GM21723 (cell line): ENCODE measurements at regions not wholly inside any gene's neighbourhood (a gene's known extent, or its start where the extent isn't known, plus 50 kb on each side); places are given as distances from the start of the nearest gene placed in this dataset.
"Not testable (repeated sequence)": the region's sequence is repeated elsewhere in the genome, so short reads cannot be mapped to it uniquely, and the experiment has no call there.

Experiments
- ATAC-seq: cut with Tn5 transposase; IDR thresholded peaks from one replicate; pipeline ENCODE4 v1.9.1; 2021; ENCODE audit warnings: mild to moderate bottlenecking, moderate library complexity; ENCODE audit not compliant: unreplicated experiment

DNA sequence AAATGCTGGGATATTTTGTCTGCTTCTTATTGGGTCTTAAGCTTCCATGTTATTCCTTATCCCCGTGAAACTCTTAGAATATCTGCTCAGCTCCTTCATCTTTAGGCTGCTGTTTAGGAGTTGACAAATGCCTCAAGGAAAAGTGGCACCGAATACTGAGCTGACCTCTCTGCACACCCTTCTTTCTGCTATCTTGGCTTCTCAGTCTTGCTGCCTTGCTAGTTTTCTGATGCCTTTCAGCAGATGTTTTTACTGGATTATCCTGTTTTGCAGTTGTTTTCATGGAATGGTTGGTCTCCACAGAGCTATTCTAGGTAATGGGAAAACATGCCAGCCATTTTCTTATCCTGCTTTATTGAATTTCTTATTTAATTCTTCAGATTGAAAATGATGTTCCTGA lies 86.3 kb downstream of the GYPE start:
- no peak for ATAC-seq

DNA sequence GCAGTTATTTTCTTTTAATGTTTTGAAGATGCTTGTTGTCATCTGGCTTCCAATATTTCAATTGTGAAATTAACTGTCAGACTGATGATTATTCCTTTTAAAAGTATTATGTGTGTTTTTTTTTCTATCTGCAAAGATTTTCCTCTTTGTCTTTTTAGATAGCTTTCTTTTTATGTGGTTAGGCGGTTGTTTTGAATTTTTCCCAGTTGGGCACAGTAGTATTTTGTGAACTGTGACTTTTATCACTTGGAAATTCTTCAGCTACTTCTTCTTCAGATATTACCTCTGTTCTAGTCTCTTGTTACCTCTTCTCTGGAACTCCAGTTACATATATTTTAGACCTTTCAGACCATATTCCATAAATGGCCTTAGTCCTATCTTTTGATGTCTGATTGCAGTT lies 87.5 kb downstream of the GYPE start:
- ATAC-seq = not testable (repeated sequence)

DNA sequence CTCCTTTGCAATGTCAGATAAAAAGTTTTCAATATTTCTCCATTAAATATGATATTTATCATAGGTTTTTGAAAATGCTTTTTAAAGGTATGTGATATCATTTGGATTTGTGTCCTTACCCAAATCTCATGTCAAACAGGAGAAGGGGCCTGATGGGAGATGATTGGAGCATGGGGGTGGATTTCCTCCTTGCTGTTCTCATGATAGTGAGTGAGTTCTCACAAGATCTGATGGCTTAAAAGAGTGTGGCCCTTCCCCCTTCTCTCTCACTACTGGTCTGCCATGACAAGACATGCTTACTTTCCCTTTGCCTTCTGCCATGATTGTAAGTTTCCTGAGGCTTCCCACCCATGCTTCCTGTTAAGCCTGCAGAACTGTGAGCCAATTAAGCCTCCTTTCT lies 90.0 kb downstream of the GYPE start:
- not testable (repeated sequence) for ATAC-seq

DNA sequence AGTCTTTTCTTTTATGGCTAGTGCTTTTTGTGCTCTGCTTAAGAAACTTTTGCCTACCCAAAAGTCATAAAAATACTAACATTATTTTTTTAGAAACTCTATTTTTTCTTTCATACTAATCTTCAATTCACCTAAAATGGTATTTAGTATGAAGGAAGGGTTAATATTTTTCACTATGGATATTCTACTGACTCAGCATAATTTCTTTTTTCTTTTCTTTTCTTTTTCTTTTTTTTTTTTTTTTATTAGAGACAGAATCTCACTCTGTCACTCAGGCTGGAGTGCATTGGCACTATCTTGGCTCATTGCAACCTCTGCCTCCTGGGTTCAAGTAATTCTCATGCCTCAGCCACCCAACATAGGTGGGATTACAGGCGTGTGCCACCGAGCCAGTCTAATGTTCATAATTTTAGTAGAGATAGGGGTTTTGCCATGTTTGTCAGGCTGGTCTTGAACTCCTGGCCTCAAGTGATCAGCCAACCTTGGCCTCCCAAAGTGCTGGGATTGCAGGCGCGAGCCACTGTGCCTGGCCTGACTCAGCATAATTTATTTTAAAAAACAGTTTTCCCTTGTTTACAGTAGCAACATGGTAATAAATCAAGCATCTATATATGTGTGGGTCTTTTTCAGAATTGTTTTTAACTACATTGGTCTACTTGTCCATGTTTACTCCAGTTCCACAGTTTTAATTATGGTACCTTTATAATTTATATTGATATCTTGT lies 91.8 kb downstream of the GYPE start:
- ATAC-seq = not testable (repeated sequence)

DNA sequence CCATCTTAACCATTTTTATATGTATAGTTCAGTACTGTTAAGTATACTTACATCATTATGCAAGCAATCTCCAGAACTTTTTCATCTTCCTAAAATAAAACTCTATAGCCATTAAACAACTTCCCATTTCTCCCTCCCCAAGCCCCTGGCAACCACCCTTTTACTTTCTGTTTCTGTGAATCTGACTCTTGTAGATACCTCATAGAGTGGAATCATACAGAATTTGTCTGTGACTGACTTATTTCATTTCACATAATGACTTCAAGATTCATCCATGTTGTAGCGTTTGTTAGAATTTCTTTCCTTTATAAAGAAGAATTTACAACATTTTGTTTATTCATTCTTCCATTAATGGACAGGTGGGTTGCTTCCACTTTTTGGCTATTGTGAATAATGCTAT lies 91.2 kb upstream of the FREM3 start:
- ATAC-seq = not testable (repeated sequence)

DNA sequence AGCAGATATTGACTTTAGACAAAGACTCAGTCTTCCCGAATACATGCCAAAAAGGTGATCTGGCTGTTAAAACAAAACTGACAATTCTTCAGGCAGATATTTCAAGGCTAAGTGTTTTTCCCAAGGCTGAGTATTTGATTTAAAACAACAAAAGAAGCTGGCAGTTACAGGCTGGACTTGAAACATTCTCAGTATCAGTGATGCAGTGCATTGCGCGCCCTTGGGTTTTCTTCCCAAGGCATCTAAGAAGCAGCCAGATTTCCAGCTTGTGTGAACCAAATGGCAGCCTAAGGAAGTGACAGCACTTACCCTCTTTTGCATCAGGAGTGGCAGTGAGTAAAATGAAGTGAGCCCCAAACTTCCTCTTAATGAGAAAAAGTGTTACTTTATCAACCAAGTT lies 90.0 kb upstream of the FREM3 start:
- ATAC-seq = not testable (repeated sequence)

DNA sequence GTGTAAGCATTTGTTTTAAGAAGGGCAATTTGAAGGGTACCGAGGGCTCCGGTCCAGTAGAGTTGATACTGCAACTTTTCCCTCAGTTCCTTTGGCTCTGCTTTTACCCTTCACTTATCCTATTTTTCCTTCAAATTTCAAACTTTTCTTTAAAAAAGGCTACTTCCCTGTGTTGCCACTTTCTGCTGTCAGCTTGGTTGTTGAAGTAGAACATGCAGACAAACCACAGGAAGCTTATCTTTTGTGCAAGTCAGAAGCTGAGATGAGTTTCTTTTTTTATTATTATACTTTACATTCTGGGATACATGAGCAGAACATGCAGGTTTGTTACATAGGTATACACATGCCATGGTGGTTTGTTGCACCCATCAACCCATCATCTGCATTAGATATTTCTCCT lies 89.1 kb upstream of the FREM3 start:
- not testable (repeated sequence) for ATAC-seq

DNA sequence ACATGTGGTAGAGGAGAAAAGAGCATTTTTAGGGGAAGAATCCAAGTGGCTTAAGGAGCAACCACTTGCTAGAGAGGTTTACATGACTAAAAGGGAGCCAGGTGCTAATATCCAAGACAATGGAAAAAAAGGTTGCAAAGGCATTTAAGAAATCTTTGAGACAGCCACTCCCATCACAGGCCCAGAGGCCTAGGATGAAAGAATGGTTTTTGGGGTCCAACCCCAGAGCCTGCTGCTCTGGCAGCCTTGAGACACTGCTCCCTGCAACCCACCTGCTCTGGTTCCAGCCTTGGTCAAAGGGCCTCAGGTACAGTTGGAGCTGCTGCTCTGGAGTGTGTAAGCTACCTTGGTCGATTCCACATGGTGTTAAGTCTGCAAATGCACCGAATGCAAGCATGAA lies 84.1 kb upstream of the FREM3 start:
- ATAC-seq = no peak

DNA sequence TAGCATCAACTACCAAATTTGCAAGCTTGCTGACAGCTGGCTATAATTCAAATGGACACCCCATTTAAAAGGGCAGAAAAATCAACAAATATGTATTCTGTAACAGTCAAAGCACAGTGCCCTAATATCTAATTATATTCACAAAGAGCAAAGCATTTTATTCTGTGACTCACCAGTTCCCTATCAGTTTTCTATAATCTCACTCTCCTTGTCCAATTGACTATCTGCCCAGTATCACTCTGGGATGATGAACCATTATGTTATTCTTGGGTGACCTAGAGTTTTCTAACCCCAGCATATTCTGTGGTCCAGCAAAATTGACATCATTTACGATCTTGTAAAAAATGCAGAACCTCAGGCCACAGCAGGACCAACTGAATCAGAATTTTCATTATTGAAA lies 82.0 kb upstream of the FREM3 start:
- ATAC-seq = no peak

DNA sequence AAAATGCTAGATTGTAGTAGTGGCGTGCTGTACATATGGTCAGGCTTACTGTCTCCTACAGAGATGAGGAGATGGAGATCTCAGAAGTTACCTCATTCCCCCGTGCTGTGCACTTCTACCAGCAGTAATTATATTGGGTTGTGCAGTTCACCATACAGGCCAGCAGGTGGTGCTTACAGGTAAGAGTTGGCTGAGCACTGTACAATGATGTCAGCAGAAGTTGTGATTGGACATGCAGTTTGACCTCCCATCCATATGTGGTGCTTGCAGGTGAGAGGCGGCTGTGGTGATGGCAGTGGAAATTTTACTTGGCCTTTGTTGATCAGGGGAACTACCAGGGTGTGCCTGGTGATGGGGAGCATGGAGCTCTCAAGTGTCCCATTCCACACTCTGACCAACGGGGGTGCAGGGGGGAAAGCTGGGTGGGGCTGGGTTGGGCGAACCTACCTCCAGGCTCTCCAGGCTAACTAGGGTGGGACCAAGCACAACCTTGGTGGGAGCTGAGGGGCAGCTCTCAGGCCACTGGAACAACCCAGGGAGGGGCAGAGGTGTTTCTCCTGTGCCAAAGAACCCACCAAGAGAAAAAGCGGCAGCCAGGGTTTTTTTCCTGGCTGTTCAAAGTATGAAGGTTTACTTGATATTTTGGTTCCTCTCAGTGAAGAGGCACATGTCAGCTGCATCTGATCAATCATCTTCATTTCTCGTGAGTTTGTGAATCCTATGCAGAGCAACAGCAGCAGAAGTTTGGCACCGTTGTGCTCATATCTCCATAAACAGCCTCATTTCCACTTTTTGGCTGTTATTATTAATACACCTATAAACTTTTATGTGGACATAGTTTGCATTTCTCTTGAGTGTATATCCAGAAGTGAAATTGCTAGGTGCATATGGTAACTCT lies 73.8 kb upstream of the FREM3 start:
- ATAC-seq = peak; percentile 100

DNA sequence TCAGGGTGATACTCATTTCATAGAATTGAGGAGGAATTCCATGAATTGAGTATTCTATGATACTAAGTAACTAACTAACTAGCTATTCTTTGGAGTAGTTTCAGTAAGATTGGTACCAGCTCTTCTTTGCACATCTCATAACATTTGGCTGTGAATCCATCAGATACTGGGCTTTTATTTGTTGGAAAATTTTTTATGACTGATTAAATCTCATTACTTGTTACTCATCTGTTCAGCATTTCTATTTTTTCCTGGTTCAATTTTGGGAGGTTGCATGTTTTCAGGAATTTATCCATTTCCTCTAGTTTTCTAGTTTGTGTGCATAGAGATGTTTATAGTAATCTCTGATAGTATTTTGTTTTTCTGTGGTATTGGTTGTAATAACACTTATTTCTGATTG lies 70.8 kb upstream of the FREM3 start:
- no peak for ATAC-seq

DNA sequence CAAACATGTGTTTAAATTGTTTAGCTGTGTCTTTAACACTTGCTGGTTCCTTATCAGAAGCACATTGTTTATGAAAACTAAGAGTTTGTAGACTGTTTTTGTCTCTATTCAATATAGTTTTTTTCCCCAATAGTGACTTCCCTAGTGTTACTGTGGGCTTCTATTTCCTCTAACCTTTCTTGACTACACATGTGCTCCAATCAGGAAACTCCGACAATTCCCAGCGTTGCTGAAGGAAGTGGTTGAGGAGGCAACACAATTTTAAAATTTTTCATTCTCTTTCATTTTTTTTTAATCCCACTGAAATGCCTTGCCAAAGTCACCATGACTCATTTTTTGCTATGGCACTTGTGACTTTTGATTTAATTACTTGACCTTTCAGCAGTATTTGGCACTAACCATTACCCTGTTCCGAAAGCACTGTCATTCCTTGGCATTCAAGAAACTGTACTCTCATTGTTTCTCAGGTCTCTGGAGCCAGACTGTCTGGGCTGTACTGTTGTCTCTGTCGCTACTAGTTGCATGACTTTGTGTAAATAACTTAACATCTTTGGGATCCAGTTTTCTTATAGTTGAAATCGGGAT lies 67.6 kb upstream of the FREM3 start:
- no peak for ATAC-seq

DNA sequence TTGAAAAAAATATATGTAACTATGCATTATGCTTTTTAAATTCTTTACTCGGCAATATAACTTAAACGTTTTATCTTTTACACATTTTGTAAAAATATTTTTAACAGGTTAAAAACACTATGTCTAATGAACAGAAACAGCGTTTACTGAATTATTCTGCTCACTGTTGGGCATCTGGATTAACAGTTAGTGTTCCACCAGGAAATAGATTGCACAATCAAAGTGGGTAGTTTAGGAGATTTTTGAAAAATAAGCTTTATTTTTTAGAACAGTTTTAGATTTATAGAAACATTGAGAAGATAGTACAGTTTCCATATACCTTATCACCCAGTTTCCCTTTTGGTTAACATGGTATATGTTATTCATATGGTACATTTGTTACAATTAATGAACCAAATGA lies 63.1 kb upstream of the FREM3 start:
- ATAC-seq = no peak

DNA sequence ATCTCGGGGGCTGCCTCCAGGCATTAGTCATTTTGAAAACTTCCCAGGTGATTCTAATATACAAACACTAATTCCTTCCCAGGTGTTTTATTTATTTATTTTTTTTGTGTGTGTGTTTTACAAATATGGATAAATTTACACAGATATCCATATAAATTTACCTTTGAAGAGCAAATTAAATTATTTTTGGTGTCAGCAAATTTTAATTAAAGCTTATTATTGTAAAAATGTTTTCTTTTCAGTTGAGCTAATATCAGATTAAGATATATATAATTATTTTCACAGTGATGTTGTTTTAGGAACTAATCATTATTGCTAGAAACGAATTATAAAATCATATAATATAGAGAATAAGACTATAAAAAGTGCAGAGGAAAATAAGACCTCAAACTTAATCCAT lies 62.0 kb upstream of the FREM3 start:
- ATAC-seq = no peak
